ENCODE measurements at regions not wholly inside any gene's neighbourhood (a gene's known extent, or its start where the extent isn't known, plus 50 kb on each side); places are given as distances from the start of the nearest gene placed in this dataset.

GRCh38 chr3:24944805-24945520, 450.3 kb upstream of the THRB start:
- no peak for TF ChIP-seq CTCF (IDR thresholded peaks at IDR 0.05; ENCODE audit: extremely low read depth in 1 of 2, insufficient read depth in 1 of 2, low read depth in 1 of 2, low read length in 2 of 2)
- no peak for TF ChIP-seq JUN (IDR thresholded peaks at IDR 0.05; ENCODE audit: borderline replicate concordance, insufficient read depth, insufficient read length, low read depth)
- TF ChIP-seq EZH2 (IDR thresholded peaks at IDR 0.05; ENCODE audit: borderline replicate concordance, low read depth, low read length, severe bottlenecking): no peak
- TF ChIP-seq POLR2A (IDR thresholded peaks at IDR 0.05; ENCODE audit: low read depth, low read length): no peak
- no peak for TF ChIP-seq POLR2AphosphoS5 (IDR thresholded peaks at IDR 0.05; ENCODE audit: insufficient read depth, low read depth, low read length)
- no peak for TF ChIP-seq MAX (IDR thresholded peaks at IDR 0.05; ENCODE audit: insufficient read depth, insufficient read length)
- TF ChIP-seq GATA2 (IDR thresholded peaks at IDR 0.05; ENCODE audit: insufficient read depth, insufficient read length, low read depth, low read length): no peak
- no peak for TF ChIP-seq MYC (IDR thresholded peaks at IDR 0.05; ENCODE audit: low read depth, low read length)

Measured in endothelial cell of umbilical vein (primary cell).